SW480 (cell line): ENCODE measurements at regions not wholly inside any gene's neighbourhood (a gene's known extent, or its start where the extent isn't known, plus 50 kb on each side); places are given as distances from the start of the nearest gene placed in this dataset.
A peak's percentile ranks its signal among the peaks of the same experiment; 100 is the strongest.
"Not testable (repeated sequence)": the region's sequence is repeated elsewhere in the genome, so short reads cannot be mapped to it uniquely, and the experiment has no call there.

Experiments used
- DNase-seq: peaks from one replicate; pipeline ENCODE4 v3.0.0-alpha.2; 2016; ENCODE audit warnings: low spot score

DNA sequence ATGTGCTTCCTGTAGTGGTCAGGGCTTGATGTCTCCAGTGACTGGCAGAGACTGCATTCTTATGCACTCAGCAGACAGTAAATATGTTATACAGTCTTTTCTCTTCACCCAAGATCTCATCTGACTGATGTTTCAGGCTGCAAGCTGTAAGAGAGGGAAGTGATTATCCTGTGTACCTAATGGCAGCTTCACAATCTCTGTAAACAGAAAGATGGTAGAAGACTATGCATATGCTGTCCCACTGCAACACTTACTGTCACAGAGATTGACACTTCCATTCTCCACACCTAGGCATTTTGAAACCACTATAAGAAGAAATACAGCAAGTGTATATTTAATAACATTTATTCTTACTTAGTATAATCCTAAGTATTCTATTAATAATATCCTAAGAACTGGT lies 97.6 kb upstream of the ANXA1 start:
- DNase-seq: no peak

DNA sequence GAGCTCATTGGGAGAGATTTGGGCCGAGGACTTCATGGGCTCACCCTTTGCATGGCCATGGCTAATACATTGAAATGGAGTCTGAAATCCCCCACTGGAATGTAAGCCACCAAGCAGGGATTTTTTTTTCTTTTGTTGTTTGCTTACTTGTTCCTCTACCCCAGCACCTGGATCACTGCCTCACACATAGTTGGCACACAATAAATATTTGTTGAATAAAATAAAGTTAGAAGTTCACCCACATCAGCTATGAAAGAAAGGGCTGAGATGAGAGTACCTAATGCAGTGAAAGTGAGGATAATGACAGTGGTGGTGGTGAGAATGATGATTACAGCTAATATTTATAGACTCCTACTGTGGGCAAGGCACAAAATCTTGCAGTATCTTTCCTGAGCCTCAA lies 98.1 kb upstream of the ANXA1 start:
- no peak for DNase-seq

DNA sequence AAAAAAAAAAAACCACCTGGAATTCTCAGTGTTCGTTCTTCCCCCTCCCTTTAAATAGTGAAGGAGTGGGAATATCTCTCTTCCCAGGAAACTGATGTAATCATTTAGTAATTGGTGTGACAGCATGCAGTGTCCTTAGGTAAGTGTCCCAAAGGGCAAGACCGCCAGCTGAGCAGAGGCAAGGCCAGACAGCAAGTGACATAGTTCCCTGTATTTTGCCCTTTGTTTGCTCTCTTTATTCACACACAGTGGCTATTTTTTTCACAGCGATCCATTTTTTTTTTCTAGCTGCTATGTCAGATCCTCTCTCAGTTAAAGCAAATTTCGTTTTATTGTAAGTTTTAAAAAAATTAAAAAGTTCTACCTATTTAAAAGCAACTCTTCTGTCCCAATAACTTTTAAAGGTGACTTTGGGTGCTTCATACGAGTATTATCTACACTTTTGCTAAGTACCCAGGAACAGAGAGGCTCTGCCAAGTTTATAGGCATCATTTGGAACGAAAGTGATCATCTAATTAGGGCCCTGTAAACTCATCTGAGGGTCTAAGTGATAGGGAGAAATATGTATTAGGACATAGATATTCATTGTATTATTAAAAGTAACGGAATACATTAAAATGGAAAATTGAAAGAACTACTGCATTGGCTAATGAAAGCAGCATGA lies 98.2 kb upstream of the ALDH1A1 start:
- DNase-seq: peak; percentile 39

DNA sequence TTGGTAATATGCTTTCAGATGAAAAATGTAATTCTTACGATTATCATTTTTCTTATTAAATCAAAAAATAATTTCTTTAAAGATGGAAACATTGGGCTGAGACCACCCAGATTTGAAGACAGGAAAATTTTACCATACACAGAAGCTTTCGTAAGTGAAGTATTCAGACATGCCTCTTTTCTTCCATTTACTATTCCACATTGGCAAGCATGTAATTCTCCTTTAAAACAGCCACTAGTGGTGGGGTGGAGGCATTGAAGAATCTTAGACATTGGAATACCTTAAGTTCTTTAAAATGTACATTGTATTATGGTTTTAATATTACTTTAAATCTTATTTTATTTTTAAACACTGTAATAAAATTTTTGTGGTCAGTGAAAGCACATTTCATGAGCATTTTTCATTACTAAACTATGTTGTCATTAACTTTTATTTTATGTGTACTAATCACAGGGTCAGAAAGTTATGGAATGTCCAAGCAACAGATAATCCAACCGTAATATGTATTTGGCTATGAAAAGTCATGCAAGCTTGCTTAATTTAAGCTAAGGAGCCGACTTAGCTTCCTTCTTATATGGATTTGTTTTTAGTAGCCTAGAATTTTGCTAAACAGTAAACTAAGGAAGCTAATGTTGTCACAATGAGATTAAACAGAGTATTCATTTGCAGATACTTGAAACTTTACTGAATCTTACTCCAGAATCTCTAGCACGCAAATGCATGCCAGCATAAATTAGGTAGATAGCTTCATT lies 97.4 kb upstream of the ALDH1A1 start:
- DNase-seq: no peak

DNA sequence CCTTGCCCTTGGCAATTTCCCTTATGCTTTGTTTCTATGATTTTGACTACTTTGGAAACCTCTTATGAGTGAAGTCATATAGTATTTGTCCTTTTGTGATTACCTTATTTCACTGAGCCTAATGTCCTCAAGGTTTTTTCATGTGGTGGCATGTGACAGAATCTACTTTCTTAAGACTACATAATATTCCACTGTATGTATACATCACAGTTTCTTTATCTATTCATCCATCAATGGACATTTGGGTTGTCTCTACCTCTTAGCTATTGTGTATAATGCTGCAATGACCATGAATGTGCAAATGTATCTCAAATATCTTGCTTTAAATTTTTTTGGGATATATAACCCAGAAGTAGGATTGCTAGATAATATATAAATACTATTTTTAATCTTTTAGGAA lies 96.4 kb upstream of the ALDH1A1 start:
- no peak for DNase-seq

DNA sequence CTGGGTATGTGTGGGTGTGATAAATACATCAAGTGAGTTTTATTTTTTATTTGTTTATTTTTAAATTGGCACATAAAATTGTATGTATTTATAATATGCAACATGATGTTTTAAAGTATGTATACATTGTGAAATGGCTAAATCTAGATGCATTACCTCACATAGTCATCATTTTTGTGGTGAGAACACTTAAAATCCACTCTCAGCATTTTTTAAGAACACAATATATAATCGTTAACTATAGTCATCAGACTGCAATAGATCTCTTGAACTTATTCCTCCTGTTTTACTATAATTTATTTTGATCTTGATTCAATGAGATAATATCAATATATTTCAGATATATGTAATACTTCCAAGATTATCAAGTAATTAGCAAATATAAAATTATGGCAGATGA lies 93.9 kb upstream of the ALDH1A1 start:
- no peak for DNase-seq

DNA sequence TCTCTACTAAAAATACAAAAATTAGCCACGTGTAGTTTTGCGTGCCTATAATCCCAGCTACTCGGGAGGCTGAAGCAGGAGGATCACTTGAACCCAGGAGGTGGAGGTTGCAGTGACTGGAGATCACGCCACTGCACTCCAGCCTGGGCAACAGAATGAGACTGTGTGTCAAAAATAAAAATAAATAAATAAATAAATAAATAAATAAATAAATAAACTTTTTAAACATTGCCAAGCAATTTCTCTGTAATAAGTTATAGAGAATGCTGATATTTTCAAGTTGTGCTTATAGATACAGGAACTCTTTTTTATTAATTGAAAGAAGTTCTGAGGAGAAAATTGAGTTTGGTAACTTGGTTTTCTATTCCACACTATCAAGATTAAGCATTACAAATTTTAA lies 91.9 kb upstream of the ALDH1A1 start:
- DNase-seq: not testable (repeated sequence)

DNA sequence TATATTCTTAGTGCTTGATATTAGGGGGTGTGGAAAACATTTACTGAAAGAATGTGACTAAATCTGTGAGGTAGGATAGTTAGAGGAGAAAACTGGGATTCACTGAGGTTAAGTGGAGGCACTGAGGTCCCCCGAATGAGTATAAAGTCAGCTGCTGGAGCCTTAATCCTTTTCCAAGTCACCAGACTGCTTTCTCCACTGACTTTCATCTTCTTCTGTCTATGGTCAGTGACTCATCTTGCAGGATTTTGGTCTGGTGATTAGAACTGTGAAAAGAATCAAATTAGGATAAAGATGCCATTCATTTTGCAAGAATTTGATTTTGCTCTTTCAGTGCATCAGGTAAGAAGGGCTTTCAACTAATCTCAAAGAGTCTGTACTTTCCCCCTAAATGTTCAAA lies 89.3 kb upstream of the ALDH1A1 start:
- DNase-seq: no peak

DNA sequence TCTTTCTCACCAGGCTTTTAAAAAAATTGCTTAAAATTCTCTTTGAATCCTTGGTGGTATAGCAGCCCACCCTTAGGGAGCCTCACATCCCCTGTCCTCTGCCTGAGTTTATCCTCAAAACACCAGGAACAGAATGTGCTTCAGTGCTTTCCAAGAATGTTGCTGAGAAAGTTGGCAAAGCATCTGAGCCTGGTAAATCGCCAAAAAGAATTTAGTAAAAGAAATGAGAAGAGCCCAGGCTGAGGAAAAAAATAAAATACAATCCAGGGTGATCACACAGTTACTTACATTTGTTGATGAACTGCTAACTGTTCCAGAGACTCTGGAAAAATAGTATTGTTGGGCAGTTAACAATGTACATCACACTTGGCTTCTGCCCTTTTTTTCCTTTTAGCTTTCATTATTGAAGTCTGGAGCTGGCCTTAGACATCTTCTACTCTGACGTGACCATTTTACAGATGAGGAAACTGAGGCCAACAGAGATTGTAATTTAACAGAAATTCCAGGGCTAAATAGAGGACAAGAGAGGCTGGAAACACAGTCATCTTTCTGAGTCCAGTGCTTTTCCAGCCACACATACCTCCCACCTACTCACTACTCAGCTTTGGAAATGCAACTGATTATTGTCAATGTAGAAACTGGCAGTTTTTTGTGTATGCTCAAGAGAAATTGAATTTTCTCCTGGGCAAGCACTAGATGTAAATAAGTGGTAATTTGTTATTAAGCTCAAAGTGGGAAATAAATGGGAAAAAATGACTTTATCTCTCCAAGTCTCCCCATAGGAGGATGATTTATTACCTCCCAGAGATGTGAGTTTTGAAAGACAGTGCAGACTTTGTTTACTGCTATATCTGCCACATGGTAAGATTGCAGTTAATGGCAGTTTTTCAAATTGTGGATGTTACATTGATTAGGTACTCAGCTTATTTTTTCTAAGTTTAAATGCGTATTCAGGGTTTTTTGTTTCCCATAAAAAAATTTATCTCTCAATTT lies 86.7 kb upstream of the ALDH1A1 start:
- no peak for DNase-seq

DNA sequence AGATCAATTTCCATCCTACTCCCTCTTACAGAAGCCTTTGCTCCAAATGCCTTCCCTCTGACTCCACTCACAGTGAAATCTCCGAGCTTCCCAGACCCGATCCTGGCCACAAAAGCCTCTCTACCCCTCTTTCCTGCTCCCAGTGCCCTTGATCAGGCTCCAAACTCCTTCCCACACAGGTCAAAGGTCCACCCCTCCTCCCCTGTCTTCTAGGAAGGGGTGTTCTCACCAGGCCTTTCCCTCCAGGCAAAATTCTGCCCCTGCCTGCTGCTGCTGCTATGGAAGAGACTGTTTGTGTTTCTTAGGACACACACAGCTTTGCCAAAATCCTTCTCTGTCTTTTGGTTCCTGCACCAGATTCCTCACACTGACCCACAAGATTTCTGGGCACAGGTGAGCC lies 85.8 kb upstream of the ALDH1A1 start:
- peak; percentile 5 for DNase-seq

DNA sequence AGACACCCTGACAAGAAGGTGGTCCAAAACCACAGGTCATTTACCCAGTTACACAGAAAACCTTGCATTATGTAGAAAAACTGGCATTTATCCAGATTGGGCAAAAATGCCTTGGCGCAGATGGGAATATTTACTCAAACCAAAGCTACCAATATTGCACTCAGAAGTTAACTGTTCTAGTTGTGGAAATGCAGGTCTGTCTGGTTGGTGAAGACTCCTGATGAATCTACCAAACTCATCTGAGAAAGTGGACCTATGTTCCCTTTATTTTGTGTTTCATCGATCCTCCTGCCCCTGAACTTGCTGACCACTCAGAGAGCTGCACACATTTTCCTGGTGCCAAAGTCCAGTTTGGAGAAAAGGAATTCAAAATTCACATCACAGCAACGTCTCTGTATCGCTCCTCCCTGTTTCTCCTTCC lies 85.2 kb upstream of the ALDH1A1 start:
- no peak for DNase-seq

DNA sequence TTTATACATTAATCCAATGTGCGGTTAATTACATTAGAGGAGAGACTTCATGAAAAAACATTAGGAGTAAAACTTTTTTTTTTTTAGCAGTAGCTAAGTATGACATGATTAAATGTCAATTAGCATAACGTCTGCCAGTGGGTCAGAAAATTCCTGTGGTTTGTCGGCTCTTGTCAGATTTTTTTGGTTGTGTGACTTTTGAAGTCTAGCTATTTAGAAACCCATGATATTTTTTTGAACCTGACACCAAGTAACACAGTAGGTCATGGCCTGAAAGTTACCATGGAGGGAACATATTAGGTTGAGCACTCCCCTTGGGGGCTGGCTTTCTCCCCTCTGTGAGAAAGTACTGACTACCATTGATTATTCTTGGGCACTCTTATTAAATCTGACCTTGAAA lies 84.8 kb upstream of the ALDH1A1 start:
- peak; percentile 72 for DNase-seq

DNA sequence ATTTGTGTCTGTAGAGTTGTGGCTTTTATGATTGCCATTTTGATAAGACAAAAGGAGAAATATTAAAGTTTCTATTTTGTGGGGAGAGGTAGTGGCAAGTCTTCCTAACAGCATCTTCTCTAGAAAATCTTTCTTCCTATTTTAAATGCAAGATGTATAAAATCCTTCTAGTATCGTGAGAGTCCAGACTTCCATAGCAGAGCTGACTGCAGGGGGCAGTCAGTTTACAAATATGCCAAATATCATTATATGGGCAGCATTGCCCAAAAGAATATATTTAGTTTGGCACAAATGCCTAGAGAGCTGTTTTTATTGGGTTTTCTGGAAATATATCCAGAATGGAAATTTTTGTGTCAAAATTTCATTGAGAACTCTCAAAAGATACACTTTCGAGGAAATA lies 82.1 kb upstream of the ALDH1A1 start:
- DNase-seq: no peak

DNA sequence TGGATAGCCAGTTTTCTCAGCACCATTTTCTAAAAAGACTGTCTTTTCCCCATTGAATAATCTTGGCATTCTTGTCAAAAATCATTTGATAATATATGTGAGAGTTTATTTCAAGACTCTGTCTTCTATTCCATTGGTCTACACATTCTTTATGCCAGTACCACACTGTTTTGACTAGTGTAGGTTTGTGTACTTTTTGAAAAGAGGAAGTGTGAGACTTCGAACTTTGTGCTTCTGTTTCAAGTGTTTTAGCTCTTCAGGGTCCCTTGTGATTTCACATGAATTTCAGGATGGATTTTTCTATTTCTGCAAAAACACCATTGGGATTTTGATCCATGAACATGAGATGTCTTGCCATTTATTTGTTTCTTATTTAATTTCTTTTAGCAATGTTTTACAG lies 78.5 kb upstream of the ALDH1A1 start:
- DNase-seq: no peak

DNA sequence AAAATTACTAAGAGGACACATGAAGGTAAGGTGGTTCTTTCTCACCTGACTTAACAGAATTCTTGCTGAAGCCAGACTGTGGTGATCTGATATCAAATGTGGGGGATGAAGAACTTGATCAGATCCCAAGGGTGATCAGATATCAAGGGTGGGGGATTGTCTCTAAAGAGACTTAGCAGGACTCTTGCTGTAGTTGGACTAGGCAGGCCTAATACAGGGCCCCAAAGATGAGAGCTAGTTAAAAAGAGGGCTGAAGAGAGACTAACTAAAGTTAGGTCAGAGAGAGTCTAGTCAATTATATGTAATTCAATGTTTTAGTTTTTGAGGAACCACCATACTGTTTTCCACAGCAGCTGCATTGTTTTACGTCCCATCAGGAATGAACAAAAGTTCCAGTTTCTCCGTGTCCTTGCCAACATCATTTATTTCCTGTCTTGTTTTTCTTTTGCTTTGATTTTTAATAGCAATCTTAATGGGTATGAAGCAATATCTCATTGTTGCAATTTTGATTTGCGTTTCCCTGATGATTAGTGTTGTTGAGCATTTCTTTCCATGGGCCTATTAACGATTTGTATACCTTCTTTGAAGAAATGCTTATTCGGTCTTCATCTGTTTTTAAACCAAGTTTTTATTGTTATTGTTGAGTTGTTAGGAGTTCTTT lies 77.6 kb upstream of the ALDH1A1 start:
- DNase-seq: no peak

DNA sequence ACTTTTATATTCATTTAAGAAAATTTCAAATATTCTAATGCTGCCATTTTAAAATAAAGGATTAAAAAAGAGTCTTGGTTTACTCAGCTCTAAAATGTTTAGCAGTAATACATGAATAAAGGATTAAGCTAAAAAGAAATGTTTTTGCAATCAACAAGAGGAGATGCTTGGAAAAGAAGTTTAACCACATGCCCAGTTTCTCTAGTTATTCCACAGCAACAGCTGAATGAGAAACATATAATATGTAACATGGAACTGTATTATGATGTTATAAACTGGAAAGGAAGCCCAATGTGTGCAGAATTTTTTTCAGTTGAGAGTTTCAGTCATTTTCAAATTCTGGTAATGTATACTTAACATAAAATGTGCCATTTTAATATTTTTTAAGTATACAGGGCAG lies 76.5 kb upstream of the ALDH1A1 start:
- DNase-seq: no peak

DNA sequence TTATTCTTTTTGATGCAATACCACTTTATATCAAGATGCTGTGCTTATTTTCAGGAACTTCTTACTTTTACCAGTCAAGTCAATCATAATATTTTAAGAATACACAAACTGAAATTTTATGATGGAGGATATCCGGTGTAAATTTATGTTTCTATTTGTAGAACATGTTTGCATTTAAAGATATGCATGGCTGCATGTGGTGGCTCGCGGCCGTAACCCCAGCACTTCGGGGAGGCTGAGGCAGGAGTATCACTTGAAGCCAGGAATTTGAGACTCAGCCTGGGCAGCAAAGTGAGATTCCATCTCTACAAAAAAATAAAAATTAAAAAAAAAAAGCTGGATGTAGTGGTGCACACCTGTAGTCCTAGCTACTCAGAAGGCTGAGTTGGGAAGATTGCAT lies 73.5 kb upstream of the ALDH1A1 start:
- no peak for DNase-seq

DNA sequence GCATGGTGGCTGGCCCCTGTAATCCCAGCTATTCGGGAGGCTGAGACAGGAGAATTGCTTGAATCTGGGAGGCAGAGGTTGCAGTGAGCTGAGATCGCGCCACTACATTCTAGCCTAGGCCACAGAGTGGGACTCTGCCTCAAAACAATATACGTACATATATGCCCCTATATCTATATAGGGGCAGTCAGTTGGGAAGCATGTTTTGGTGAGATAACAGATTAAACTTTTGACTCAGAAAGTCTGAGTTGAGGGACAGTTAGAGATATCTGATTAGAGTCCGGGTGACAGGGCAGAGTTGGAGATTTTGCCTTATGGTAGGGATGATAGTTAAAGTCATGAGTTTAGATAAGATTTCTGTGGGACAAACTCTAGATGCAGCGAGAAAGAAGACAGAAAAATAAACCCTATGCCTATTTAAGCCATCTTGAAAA lies 71.8 kb upstream of the ALDH1A1 start:
- no peak for DNase-seq

DNA sequence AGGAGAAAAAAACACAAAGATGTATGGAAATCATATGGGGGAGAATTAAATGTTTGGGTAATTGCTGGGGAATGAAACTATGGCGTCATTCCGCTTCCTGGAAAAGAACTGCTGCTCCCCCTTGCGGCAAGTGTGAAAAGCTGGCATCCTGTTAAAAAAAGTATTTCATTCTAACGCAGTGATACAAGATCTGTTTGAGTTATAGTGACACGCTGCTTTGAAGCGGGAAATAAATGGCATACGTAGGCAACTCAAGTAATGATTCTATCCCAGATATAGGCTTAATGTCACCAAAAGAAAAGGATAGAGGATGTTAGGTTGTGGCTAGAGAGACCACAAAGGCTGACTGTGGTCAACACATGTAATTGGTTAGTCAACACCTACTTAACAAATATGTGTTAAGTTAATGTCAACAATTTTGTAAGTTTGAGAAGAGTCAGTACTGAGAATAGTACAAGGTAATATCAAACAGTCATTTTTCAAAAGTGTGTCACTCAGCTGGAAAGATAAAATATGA lies 70.2 kb upstream of the ALDH1A1 start:
- peak; percentile 81 for DNase-seq

DNA sequence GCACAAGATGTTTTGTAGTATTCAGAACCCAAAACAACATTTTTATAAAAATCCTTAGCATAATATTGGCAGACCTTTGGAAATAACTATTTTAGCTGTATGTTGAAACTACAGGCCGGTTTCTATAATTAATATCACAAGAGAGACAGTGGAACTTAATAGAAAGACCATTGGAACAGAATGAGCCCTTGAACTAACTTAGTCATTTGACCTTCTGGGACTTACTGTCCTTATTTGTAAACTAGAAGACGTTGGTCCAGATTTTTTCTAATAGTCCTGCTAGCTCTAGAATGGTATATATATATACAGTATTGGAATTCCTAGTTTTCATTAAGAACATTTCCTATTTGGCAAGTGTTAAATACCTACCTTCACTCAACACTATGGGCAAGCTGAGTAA lies 69.5 kb upstream of the ALDH1A1 start:
- DNase-seq: no peak

DNA sequence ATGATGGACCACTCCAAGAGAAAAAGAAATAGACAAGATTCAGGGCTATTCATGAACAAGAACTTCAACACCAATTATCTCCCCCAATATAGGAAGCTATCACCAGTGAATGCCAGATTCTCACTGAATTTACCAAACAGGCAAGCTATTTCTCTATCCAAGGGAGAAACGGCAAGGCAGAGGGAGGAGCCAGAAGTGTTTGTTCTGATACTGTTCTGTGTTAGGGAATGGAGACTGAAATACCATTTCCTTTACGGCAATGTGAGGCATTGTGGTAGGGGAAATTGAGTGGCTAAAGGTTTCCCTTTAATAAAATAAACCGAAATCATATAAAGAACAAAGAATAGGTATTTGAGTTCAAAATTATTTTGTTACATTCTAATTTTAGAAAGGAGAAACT lies 68.0 kb upstream of the ALDH1A1 start:
- no peak for DNase-seq

DNA sequence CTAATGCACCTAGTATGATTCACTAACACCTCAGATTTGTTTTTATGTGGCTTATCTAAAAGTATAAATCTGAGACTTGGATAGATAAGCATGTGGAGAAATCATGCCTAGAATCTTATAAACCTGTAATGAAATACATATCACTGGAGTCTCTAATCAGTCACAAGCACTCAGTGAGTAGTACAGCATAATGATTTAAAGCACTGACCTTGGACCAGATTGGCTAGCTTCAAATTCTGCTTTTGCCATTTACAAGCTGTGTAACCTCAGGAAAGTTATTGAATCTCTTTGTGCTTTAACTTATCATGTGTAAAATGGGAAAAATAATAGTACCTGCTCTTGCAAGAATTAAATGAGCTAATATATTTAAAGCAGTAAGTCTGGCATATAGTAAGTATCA lies 61.2 kb upstream of the ALDH1A1 start:
- no peak for DNase-seq
